GM19468 (cell line): ENCODE measurements at regions not wholly inside any gene's neighbourhood (a gene's known extent, or its start where the extent isn't known, plus 50 kb on each side); places are given as distances from the start of the nearest gene placed in this dataset.
"Not testable (repeated sequence)": the region's sequence is repeated elsewhere in the genome, so short reads cannot be mapped to it uniquely, and the experiment has no call there.

ENCODE experiments used
- ATAC-seq: cut with Tn5 transposase; IDR thresholded peaks from one replicate; pipeline ENCODE4 v1.9.1; 2021; ENCODE audit warnings: mild to moderate bottlenecking, moderate library complexity, moderate number of reproducible peaks; ENCODE audit not compliant: unreplicated experiment; ENCODE audit errors: extremely low read depth

DNA sequence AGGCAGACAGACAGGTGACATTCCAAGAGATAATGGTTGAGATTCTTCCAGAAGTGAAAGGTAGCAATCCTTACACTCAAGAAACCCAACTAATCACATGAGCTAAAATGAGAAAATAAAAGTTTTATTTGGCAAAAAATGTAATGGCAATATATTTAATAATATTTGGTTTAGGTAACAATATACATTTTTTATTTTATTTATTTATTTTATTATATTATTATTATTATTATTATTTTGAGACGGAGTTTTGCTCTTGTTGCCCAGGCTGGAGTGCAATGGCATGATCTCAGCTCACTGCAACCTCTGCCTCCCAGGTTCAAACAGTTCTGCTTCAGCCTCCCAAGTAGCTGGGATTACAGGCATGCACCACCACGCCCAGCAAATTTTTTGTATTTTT, 74.6 kb upstream of the TET2 start:
- ATAC-seq = not testable (repeated sequence)

DNA sequence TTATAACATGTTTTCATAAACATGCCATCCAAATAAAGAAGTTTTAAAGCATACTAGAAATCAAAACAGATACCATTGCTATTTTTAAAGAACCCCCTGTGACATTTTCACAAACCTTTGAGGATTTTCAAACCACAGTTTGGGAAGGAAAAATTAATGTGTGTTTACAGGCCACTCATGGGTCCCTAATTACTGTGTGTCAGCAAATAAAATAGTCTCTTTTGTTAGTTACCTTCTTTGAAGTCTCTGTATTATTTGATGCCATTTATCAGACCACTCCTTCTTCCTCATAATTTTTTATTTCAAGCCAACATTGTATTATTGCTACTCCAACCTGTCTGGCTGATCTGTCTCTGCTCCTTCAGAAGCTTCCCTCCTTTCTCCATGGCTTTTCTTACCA, 72.6 kb upstream of the TET2 start:
- no peak for ATAC-seq

DNA sequence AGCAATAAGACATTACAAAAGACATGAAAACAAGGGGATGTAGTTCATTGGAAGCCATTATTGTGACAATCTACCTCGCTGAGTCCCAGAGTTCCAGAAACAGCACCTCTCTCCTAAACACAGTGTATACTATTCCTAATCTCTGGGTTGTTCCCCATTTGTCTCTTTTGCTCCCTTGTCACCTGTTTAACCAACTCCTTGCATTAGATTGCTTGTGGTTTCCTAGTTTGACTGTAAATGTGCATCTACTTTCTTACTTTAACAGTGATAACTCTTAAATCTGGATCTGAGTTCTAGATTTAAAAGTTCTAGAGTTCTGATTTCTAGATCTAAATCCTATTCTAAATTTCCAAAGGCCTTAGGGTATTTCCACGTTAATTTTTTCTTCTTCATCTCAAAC, 71.6 kb upstream of the TET2 start:
- no peak for ATAC-seq

DNA sequence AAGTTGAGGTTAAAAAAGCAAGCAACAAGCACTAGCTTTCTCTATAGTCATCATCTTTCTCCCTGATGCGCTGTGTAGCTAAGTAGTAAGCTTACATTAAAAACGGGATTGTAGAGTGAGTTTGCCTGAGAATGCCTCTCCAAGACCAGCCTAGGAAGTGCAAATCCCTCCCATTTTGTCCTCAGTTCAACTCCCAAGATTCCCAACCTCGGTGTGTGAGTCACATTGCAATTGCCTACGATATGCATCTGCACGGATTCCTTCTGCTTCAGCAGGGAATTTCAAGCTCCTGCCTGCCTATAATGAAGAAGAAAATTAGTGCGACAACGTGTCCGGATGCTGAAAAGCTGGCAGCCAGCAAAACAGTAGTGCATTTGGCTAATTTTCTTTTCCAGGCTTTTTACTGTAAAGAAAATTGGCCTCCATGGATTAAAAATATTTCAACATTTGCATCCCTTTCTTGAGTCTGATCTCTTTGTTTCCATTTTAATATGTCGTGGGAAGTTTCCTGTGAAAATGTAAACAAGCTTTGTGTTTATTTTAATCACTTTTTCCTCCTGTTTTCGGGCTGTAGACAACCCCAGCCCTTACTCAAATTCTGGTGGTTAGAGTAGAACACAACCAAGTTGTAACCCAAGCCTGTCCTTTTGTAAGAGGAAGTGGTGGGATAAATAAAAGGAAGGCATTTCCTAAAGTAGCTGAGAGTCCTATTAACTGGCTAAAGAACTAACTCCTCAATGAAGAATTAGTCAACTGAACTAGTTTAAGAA, 58.4 kb upstream of the TET2 start:
- no peak for ATAC-seq

DNA sequence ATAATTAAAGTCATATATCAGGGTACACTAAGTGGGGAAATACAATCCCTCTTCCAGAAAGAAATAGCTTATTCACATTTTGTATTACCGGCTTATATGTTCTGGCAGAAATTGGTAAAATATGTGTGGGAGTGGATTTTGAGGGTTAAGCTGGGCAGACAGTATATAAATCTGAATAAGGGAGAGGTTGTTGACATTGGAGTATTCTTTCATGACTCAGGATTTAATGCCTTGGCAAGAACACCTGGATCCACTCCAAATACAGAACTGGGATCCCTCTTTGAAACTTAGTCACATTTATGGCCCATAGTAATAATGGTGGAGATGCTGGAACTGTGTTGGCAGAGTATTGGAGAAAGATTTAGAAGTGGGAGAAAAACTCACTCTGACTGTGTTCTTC, 54.3 kb upstream of the TET2 start:
- no peak for ATAC-seq

DNA sequence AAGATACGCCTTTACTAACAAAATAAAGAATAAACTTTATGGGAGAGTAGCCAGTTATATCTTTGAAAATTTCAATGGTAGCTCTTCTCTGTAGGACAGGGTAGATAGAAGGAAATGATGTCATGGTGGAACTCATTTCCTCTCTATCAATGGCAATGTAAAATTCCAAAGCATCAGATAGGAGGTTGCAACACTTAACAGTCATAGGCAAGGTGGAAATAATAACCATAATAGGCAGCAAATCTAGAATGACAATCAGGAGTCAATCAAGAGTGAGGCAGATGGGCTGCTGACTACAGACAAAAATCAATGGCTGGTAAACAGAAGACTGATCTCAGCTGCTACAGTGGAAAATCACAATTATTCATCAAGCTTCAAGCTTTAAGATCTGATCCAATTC, 53.9 kb upstream of the TET2 start:
- ATAC-seq = no peak

DNA sequence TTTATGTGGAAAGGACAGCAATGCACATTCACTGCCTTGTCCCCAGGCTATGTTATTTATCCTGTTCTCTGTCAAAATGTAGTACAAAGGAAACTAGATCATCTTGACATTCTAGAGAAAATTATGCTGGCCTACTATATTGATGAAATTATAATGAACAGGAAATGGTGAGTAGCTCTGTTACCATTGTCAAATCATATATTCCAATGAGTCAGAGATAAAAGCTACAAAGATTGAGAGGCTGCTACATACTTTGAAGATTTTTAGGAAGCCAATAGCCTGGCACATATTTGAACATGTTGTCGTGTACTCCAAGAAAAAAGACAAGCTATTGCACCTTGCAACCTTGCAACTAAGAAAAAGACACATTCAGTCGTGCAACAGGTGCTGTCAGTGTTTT, 52.7 kb upstream of the TET2 start:
- ATAC-seq = no peak
